ENCODE measurements at regions not wholly inside any gene's neighbourhood (a gene's known extent, or its start where the extent isn't known, plus 50 kb on each side); places are given as distances from the start of the nearest gene placed in this dataset.

GRCh38 chr5:37921452-37921851, 81.6 kb upstream of the GDNF start:
- H3K27ac Mint-ChIP-seq (ENCODE audit: unreplicated experiment), result no peak overlapping the region
- no peaks in the 10 kb centered on the region for H3K79me2 ChIP-seq (ENCODE audit: insufficient read depth, low read length)
- no peak overlapping the region for H3K4me3 Mint-ChIP-seq (ENCODE audit: unreplicated experiment)
- DNase-seq (ENCODE audit: low read depth) (no peak), FAIRE-seq (no peak)
- H3K27ac ChIP-seq (ENCODE audit: low read depth, low read length), result no peak overlapping the region
- H3K27me3 Mint-ChIP-seq (ENCODE audit: low read depth, unreplicated experiment), result peaks cover 14% of the 10 kb centered on the region
- H3K9me3 ChIP-seq (ENCODE audit: insufficient read depth, low read depth, low read length), result no peaks in the 10 kb centered on the region
- no peak overlapping the region for H2AFZ ChIP-seq (ENCODE audit: low read depth, low read length)
- no peaks in the 10 kb centered on the region for H4K20me1 ChIP-seq (ENCODE audit: insufficient read depth, low read length)
- peaks cover 3% of the 10 kb centered on the region for H3K9me3 Mint-ChIP-seq (ENCODE audit: unreplicated experiment)
- H3K27me3 ChIP-seq (ENCODE audit: insufficient read depth, low read length), result peaks cover 5% of the 10 kb centered on the region
- H3K9ac ChIP-seq (ENCODE audit: low read length), result no peak overlapping the region
- H3K4me1 Mint-ChIP-seq (ENCODE audit: low read depth, unreplicated experiment), result no peaks in the 10 kb centered on the region
- TF ChIP-seq EZH2 (IDR thresholded peaks at IDR 0.05; ENCODE audit: insufficient read depth, low read length) (no peak), CTCF (IDR thresholded peaks at IDR 0.05; ENCODE audit: insufficient read depth, low read depth, low read length) (no peak)
- H3K36me3 Mint-ChIP-seq (ENCODE audit: low read depth, unreplicated experiment), result no peaks in the 10 kb centered on the region
- H3K4me2 ChIP-seq (ENCODE audit: low read length), result no peak overlapping the region
- H3K4me3 ChIP-seq (ENCODE audit: insufficient read depth, low read depth, low read length), result no peak overlapping the region
- no peaks in the 10 kb centered on the region for H3K36me3 ChIP-seq (ENCODE audit: insufficient read depth, low read length)
- H3K4me1 ChIP-seq (ENCODE audit: insufficient read depth, low read length), result no peaks in the 10 kb centered on the region

- Histone ChIP-seq H3K4me3 (ENCODE audit: insufficient read depth, low read depth, low read length) (no peak overlapping the region), H3K9me3 (ENCODE audit: insufficient read depth, low read depth, low read length) (no peaks in the 10 kb centered on the region), H3K27me3 (ENCODE audit: insufficient read depth, low read length) (peaks cover 8% of the 10 kb centered on the region), H3K79me2 (ENCODE audit: insufficient read depth, low read length) (no peaks in the 10 kb centered on the region), H3K9ac (ENCODE audit: low read length) (no peak overlapping the region), H3K4me1 (ENCODE audit: insufficient read depth, low read length) (no peaks in the 10 kb centered on the region), H4K20me1 (ENCODE audit: insufficient read depth, low read length) (no peaks in the 10 kb centered on the region), H2AFZ (ENCODE audit: low read depth, low read length) (no peak overlapping the region), H3K4me2 (ENCODE audit: low read length) (no peak overlapping the region), H3K27ac (ENCODE audit: low read depth, low read length) (no peak overlapping the region), H3K36me3 (ENCODE audit: insufficient read depth, low read length) (no peaks in the 10 kb centered on the region)
- Mint-ChIP-seq H3K4me1 (ENCODE audit: low read depth, unreplicated experiment) (no peaks in the 10 kb centered on the region), H3K4me3 (ENCODE audit: unreplicated experiment) (no peak overlapping the region), H3K27ac (ENCODE audit: unreplicated experiment) (no peak overlapping the region), H3K9me3 (ENCODE audit: unreplicated experiment) (peaks cover 3% of the 10 kb centered on the region), H3K36me3 (ENCODE audit: low read depth, unreplicated experiment) (no peaks in the 10 kb centered on the region), H3K27me3 (ENCODE audit: low read depth, unreplicated experiment) (peaks cover 17% of the 10 kb centered on the region)
- FAIRE-seq (no peak), DNase-seq (ENCODE audit: low read depth) (peak; percentile 54)
- no peak for TF ChIP-seq EZH2 (IDR thresholded peaks at IDR 0.05; ENCODE audit: insufficient read depth, low read length)
- no peak for TF ChIP-seq CTCF (IDR thresholded peaks at IDR 0.05; ENCODE audit: insufficient read depth, low read depth, low read length)
Measured at GRCh38 chr5:37918424-37918823, 78.6 kb upstream of the GDNF start.

GRCh38 chr5:37916525-37916924, 76.7 kb upstream of the GDNF start:
- Mint-ChIP-seq H3K36me3 (ENCODE audit: low read depth, unreplicated experiment) (no peaks in the 10 kb centered on the region), H3K4me3 (ENCODE audit: unreplicated experiment) (no peak overlapping the region), H3K27ac (ENCODE audit: unreplicated experiment) (no peak overlapping the region), H3K4me1 (ENCODE audit: low read depth, unreplicated experiment) (no peaks in the 10 kb centered on the region), H3K9me3 (ENCODE audit: unreplicated experiment) (no peaks in the 10 kb centered on the region), H3K27me3 (ENCODE audit: low read depth, unreplicated experiment) (peaks cover 17% of the 10 kb centered on the region)
- Histone ChIP-seq H3K4me1 (ENCODE audit: insufficient read depth, low read length) (no peaks in the 10 kb centered on the region), H3K9me3 (ENCODE audit: insufficient read depth, low read depth, low read length) (no peaks in the 10 kb centered on the region), H3K4me3 (ENCODE audit: insufficient read depth, low read depth, low read length) (no peak overlapping the region), H3K4me2 (ENCODE audit: low read length) (no peak overlapping the region), H4K20me1 (ENCODE audit: insufficient read depth, low read length) (no peaks in the 10 kb centered on the region), H3K36me3 (ENCODE audit: insufficient read depth, low read length) (no peaks in the 10 kb centered on the region), H3K27ac (ENCODE audit: low read depth, low read length) (no peak overlapping the region), H3K27me3 (ENCODE audit: insufficient read depth, low read length) (peaks cover 10% of the 10 kb centered on the region), H3K79me2 (ENCODE audit: insufficient read depth, low read length) (no peaks in the 10 kb centered on the region), H2AFZ (ENCODE audit: low read depth, low read length) (no peak overlapping the region), H3K9ac (ENCODE audit: low read length) (no peak overlapping the region)
- TF ChIP-seq CTCF (IDR thresholded peaks at IDR 0.05; ENCODE audit: insufficient read depth, low read depth, low read length) (no peak), EZH2 (IDR thresholded peaks at IDR 0.05; ENCODE audit: insufficient read depth, low read length) (no peak)
- FAIRE-seq, result no peak
- DNase-seq (ENCODE audit: low read depth), result no peak
